H1 (cell line): ENCODE measurements at regions not wholly inside any gene's neighbourhood (a gene's known extent, or its start where the extent isn't known, plus 50 kb on each side); places are given as distances from the start of the nearest gene placed in this dataset.

Source experiments
- CTCF ChIA-PET: fragments of 300-600 bp; sonication (Branson Sonifier 250); formaldehyde crosslinking; loops from one replicate; lab custom pipeline; 2021; ENCODE audit not compliant: partially characterized antibody; lab: Charles Lee
- POLR2A ChIA-PET: fragments of 300-600 bp; sonication (Branson Sonifier 250); formaldehyde crosslinking; loops from one replicate; lab custom pipeline; 2021; ENCODE audit warnings: inconsistent platforms; ENCODE audit not compliant: partially characterized antibody; lab: Charles Lee
- DNase-seq, 2 experiments: peaks; one replicate each; pipeline versions ENCODE4 v3.0.0 to v3.0.0-alpha.2; 2010 to 2022; ENCODE audit warnings: low spot score in 2 of 2, low read depth in 1 of 2, mixed read lengths in 1 of 2
- FAIRE-seq: peaks from 2 replicates; lab custom pipeline; 2011; peaks lifted over from hg19 to GRCh38; lab: Jason Lieb, UNC
- H2AFZ ChIP-seq: 2 replicates; pipeline ENCODE4 v1.8.1; 2012; ENCODE audit warnings: low read length, inconsistent platforms
- H2AK5ac ChIP-seq: 2 replicates; pipeline ENCODE4 v1.6.1; 2013; ENCODE audit warnings: low read depth, low read length
- H2BK120ac ChIP-seq: replicated peaks from 2 replicates; pipeline ENCODE3; 2013; ENCODE audit warnings: low read depth, low read length, inconsistent platforms
- H2BK12ac ChIP-seq: 2 replicates; pipeline ENCODE4 v1.6.1; 2013; ENCODE audit warnings: low read depth, low read length
- H2BK15ac ChIP-seq: 2 replicates; pipeline ENCODE4 v1.6.1; 2013; ENCODE audit warnings: low read length
- H2BK20ac ChIP-seq: 2 replicates; pipeline ENCODE4 v1.6.1; 2013; ENCODE audit warnings: low read length
- H2BK5ac ChIP-seq: 2 replicates; pipeline ENCODE4 v1.6.1; 2013; ENCODE audit warnings: low read depth, low read length
- H3K14ac ChIP-seq: 2 replicates; pipeline ENCODE4 v1.6.1; 2013; ENCODE audit warnings: inconsistent platforms; ENCODE audit not compliant: insufficient read length
- H3K18ac ChIP-seq: 2 replicates; pipeline ENCODE4 v1.6.1; 2013; ENCODE audit warnings: low read length; ENCODE audit errors: extremely low read depth
- H3K23ac ChIP-seq: 2 replicates; pipeline ENCODE4 v1.6.1; 2013; ENCODE audit warnings: inconsistent platforms; ENCODE audit not compliant: insufficient read length
- H3K23me2 ChIP-seq: 2 replicates; pipeline ENCODE4 v1.6.1; 2013; ENCODE audit warnings: low read depth, low read length
- H3K27ac ChIP-seq: 2 replicates; pipeline ENCODE4 v1.6.1; 2011; ENCODE audit warnings: low read depth, low read length, inconsistent platforms
- H3K27me3 ChIP-seq, 4 experiments: replicated peaks in 1 of 4; 1 replicate in 1 of 4; 2 replicates in 3 of 4; pipeline versions ENCODE4 v1.6.1 to v1.8.1; 2011 to 2013; ENCODE audit warnings: low read length in 3 of 4, mild to moderate bottlenecking in 3 of 4, inconsistent platforms in 2 of 4, mixed read lengths in 2 of 4, moderate library complexity in 1 of 4; ENCODE audit not compliant: control insufficient read depth in 3 of 4, insufficient read depth in 3 of 4; ENCODE audit errors: extremely low read depth in 1 of 4
- H3K36me3 ChIP-seq, 4 experiments: 2 replicates each; pipeline versions ENCODE4 v1.6.1 to v1.8.1; 2011 to 2013; ENCODE audit warnings: mild to moderate bottlenecking in 4 of 4, low read length in 3 of 4, moderate library complexity in 2 of 4, control low read depth in 1 of 4, inconsistent platforms in 1 of 4; ENCODE audit not compliant: insufficient read depth in 4 of 4, control insufficient read depth in 2 of 4
- H3K4ac ChIP-seq: replicated peaks from 2 replicates; pipeline ENCODE3; 2013; ENCODE audit warnings: low read length, low read depth, mixed read lengths, inconsistent platforms; ENCODE audit not compliant: insufficient read length
- H3K4me1 ChIP-seq, 4 experiments: replicated peaks in 1 of 4; 1 replicate in 1 of 4; 2 replicates in 3 of 4; pipeline versions ENCODE4 v1.6.1 to v1.8.1; 2011 to 2013; ENCODE audit warnings: low read length in 3 of 4, inconsistent platforms in 2 of 4, mixed read lengths in 1 of 4; ENCODE audit not compliant: insufficient read depth in 4 of 4, control insufficient read depth in 3 of 4
- H3K4me2 ChIP-seq, 2 experiments: 2 replicates each; pipeline versions ENCODE4 v1.6.1 to v1.8.1; 2011 to 2013; ENCODE audit warnings: low read depth in 2 of 2, low read length in 2 of 2, control low read depth in 1 of 2, inconsistent platforms in 1 of 2, mild to moderate bottlenecking in 1 of 2; ENCODE audit not compliant: insufficient read depth in 1 of 2
- H3K4me3 ChIP-seq, 4 experiments: fragments of 200-600, 300-600 bp in 1 of 4; sonication (generic), shearing (Covaris generic), sonication (Bioruptor Twin) in 1 of 4; 2 replicates each; pipeline versions ENCODE4 v1.5.1 to v1.8.1; 2011 to 2016; ENCODE audit warnings: low read length in 4 of 4, low read depth in 3 of 4, control low read depth in 2 of 4, inconsistent platforms in 2 of 4, mild to moderate bottlenecking in 2 of 4, mixed read lengths in 1 of 4, moderate library complexity in 1 of 4; ENCODE audit not compliant: insufficient read depth in 2 of 4; ENCODE audit errors: extremely low read depth in 1 of 4
- H3K56ac ChIP-seq: replicated peaks from 2 replicates; pipeline ENCODE3; 2013; ENCODE audit warnings: low read depth, mild to moderate bottlenecking, mixed read lengths, low read length, inconsistent platforms; ENCODE audit not compliant: insufficient read length
- H3K79me1 ChIP-seq: 2 replicates; pipeline ENCODE4 v1.6.1; 2013; ENCODE audit warnings: low read depth, low read length, control low read depth
- H3K79me2 ChIP-seq, 2 experiments: 2 replicates each; pipeline versions ENCODE4 v1.6.1 to v1.8.1; 2012 to 2013; ENCODE audit warnings: low read length in 2 of 2, mild to moderate bottlenecking in 2 of 2, inconsistent platforms in 1 of 2; ENCODE audit not compliant: insufficient read depth in 2 of 2, control insufficient read depth in 1 of 2
- H3K9ac ChIP-seq, 4 experiments: replicated peaks in 1 of 4; 1 replicate in 1 of 4; 2 replicates in 3 of 4; pipeline versions ENCODE4 v1.6.1 to v1.8.1; 2011 to 2013; ENCODE audit warnings: low read depth in 3 of 4, low read length in 3 of 4, control low read depth in 2 of 4, mild to moderate bottlenecking in 2 of 4, moderate library complexity in 2 of 4, inconsistent platforms in 1 of 4; ENCODE audit errors: extremely low read depth in 1 of 4
- H3K9me3 ChIP-seq, 2 experiments: 2 replicates each; pipeline versions ENCODE4 v1.6.1 to v1.8.1; 2012 to 2013; ENCODE audit warnings: mild to moderate bottlenecking in 2 of 2, moderate library complexity in 2 of 2, control low read depth in 1 of 2, inconsistent platforms in 1 of 2, low read depth in 1 of 2, low read length in 1 of 2, mixed read lengths in 1 of 2; ENCODE audit not compliant: insufficient read depth in 2 of 2
- H4K20me1 ChIP-seq, 2 experiments: replicated peaks in 1 of 2; 2 replicates each; pipeline versions ENCODE3 to v1.8.1; 2011 to 2013; ENCODE audit warnings: inconsistent platforms in 2 of 2, low read length in 2 of 2, mild to moderate bottlenecking in 1 of 2; ENCODE audit not compliant: insufficient read depth in 2 of 2, control insufficient read depth in 1 of 2
- H4K5ac ChIP-seq: 2 replicates; pipeline ENCODE4 v1.6.1; 2013; ENCODE audit warnings: low read length, low read depth, mixed read lengths, inconsistent platforms; ENCODE audit not compliant: insufficient read length
- H4K8ac ChIP-seq: 2 replicates; pipeline ENCODE4 v1.8.0; 2013; ENCODE audit warnings: mild to moderate bottlenecking, moderate library complexity, low read length, inconsistent platforms; ENCODE audit not compliant: insufficient read depth; ENCODE audit errors: extremely low read depth
- H4K91ac ChIP-seq: replicated peaks from 2 replicates; pipeline ENCODE3; 2013; ENCODE audit warnings: low read length, mixed read lengths, inconsistent platforms; ENCODE audit not compliant: insufficient read length
- BCL11A ChIP-seq, 2 experiments: IDR thresholded peaks; one replicate each; pipeline ENCODE4 v1.6.1; 2011; ENCODE audit warnings: low read depth in 2 of 2, low read length in 2 of 2, mild to moderate bottlenecking in 2 of 2
- CBX8 ChIP-seq: fragments of 300-800, 300-1000 bp; sonication (generic); IDR thresholded peaks from 2 replicates; pipeline ENCODE4 v1.7.1; 2016; ENCODE audit warnings: low read depth, low read length, borderline replicate concordance
- CEBPB ChIP-seq: IDR thresholded peaks from 2 replicates; pipeline ENCODE4 v1.6.1; 2012; ENCODE audit warnings: low read depth, low read length
- CREB1 ChIP-seq: IDR thresholded peaks from 2 replicates; pipeline ENCODE4 v1.6.1; 2012; ENCODE audit warnings: inconsistent platforms
- KDM4A ChIP-seq: IDR thresholded peaks from one replicate; pipeline ENCODE4 v1.7.1; 2012; ENCODE audit warnings: low read depth, mild to moderate bottlenecking, moderate library complexity, low read length, inconsistent platforms; ENCODE audit not compliant: severe bottlenecking
- NRF1 ChIP-seq: IDR thresholded peaks from 2 replicates; pipeline ENCODE4 v1.6.1; 2011; ENCODE audit warnings: mild to moderate bottlenecking, low read depth, low read length, improper control_type of control experiment
- POLR2AphosphoS5 ChIP-seq: IDR thresholded peaks from 2 replicates; pipeline ENCODE4 v1.6.1; 2011; ENCODE audit warnings: low read depth, low read length
- POU5F1 ChIP-seq: IDR thresholded peaks from 2 replicates; pipeline ENCODE4 v1.6.1; 2011; ENCODE audit warnings: low read depth, mild to moderate bottlenecking, low read length, moderate library complexity
- RBBP5 ChIP-seq: IDR thresholded peaks from 2 replicates; pipeline ENCODE4 v1.7.1; 2012; ENCODE audit warnings: low read depth, mild to moderate bottlenecking, inconsistent platforms, low read length, moderate library complexity, borderline replicate concordance
- RXRA ChIP-seq: IDR thresholded peaks from 2 replicates; pipeline ENCODE4 v1.6.1; 2011; ENCODE audit warnings: low read depth, mild to moderate bottlenecking, low read length, moderate library complexity; ENCODE audit not compliant: insufficient read depth
- SIN3A ChIP-seq, 2 experiments: IDR thresholded peaks in 1 of 2; conservative IDR thresholded peaks in 1 of 2; 2 replicates each; pipeline ENCODE4 v1.6.1; 2011 to 2012; ENCODE audit warnings: low read length in 2 of 2, improper control_type of control experiment in 1 of 2, low read depth in 1 of 2, mild to moderate bottlenecking in 1 of 2
- WGBS, 2 experiments: shearing (Covaris generic) in 1 of 2; methylation state at CpG; one replicate each; pipeline versions ENCODE4 v1.1.6 to v1.1.7; 2013 to 2015; ENCODE audit warnings: low lambda C conversion rate in 2 of 2, mixed read lengths in 2 of 2, inconsistent platforms in 1 of 2, low coverage in 1 of 2, missing lambda C conversion rate in 1 of 2; ENCODE audit not compliant: insufficient replicate concordance in 2 of 2, insufficient coverage in 1 of 2, insufficient read length in 1 of 2; ENCODE audit errors: extremely low coverage in 1 of 2, missing lambda C conversion rate in 1 of 2; 5-methylcytosine and 5-hydroxymethylcytosine counted together
- TF ChIP-seq, protein P1 (sequence below): IDR thresholded peaks from 2 replicates; pipeline ENCODE4 v1.6.1; 2012; ENCODE audit warnings: low read length, inconsistent platforms
- TF ChIP-seq, protein P2 (sequence below): IDR thresholded peaks from 2 replicates; pipeline ENCODE4 v1.6.1; 2012; ENCODE audit warnings: inconsistent platforms

DNA sequence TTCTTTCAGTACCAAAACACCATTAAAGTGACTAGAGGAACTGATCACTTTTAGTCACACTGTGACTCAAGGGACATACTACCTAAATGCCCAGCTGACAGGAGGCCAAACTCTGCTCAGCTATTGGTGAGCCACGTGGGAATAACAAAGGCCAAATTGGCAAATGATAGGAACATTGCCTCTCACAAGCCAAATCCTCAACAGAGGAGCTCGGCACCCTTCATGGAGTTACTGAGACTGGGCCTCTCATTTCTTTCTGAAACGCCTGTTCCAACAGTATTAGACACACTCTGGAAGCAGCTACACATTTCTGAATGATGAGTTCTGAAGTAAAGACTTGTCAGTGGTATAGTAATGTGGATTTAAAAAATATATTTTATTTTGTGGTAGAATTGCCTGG is 166.0 kb upstream of the COL8A1 start:
- no peak overlapping the region for H3K9ac ChIP-seq
- no peak overlapping the region for H3K4me3 ChIP-seq
- 85% methylated on average over 3 of the region's 3 CpGs; no CpG with 5 or more reads in 1 of the 2 experiments for WGBS, 2 experiments
- H2AK5ac ChIP-seq: no peak overlapping the region
- H2BK120ac ChIP-seq: no peak overlapping the region
- no peak overlapping the region for H4K91ac ChIP-seq
- no peaks in the 10 kb centered on the region for H3K79me2 ChIP-seq
- H3K27ac ChIP-seq: no peak overlapping the region
- no peaks in the 10 kb centered on the region for H4K20me1 ChIP-seq
- FAIRE-seq (no peak), DNase-seq (no peak)
- H3K4me1 ChIP-seq: no peaks in the 10 kb centered on the region
- H2BK20ac ChIP-seq: no peak overlapping the region
- H2BK15ac ChIP-seq: no peak overlapping the region
- no peak overlapping the region for H3K14ac ChIP-seq
- POLR2A ChIA-PET: no interaction called here
- no peaks in the 10 kb centered on the region for H3K23me2 ChIP-seq
- no peak overlapping the region for H3K4me2 ChIP-seq
- no peak overlapping the region for H2AFZ ChIP-seq
- no peak overlapping the region for H3K23ac ChIP-seq
- H3K36me3 ChIP-seq: no peaks in the 10 kb centered on the region
- no peak overlapping the region for H2BK5ac ChIP-seq
- peaks cover 0 to 1% (median 0%) of the 10 kb centered on the region in 4 experiments; a peak in 1 of 7 replicates for H3K27me3 ChIP-seq
- H3K18ac ChIP-seq: no peak overlapping the region
- CTCF ChIA-PET: interaction anchor here (1.0 to 1.1 kb wide), 2 partner anchors 8 to 371 kb away, joined by 3 to 4 read pairs; no protein-coding TSS in a partner anchor
- 0 out of 4 replicates have a peak, but pooled peaks cover 0 to under 1% of the 10 kb centered on the region in 2 experiments for H3K9me3 ChIP-seq
- H4K8ac ChIP-seq: no peak overlapping the region
- H3K56ac ChIP-seq: no peak overlapping the region
- no peak overlapping the region for H2BK12ac ChIP-seq
- no peak overlapping the region for H3K4ac ChIP-seq
- H3K79me1 ChIP-seq: no peaks in the 10 kb centered on the region
- H4K5ac ChIP-seq: no peak overlapping the region
- TF ChIP-seq CREB1 (no peak), KDM4A (no peak), CEBPB (no peak), RBBP5 (no peak), BCL11A (IDR thresholded peaks at IDR 0.05; ENCODE audit: low read depth in 2 of 2, low read length in 2 of 2) (no peak), POU5F1 (no peak), NRF1 (no peak), SIN3A (conservative IDR thresholded peaks at IDR 0.05 in 1 of 2, IDR thresholded peaks at IDR 0.05 in 1 of 2; ENCODE audit: low read depth in 1 of 2, low read length in 2 of 2) (no peak), RXRA (no peak), CBX8 (no peak), POLR2AphosphoS5 (no peak)
- TF ChIP-seq, protein P1, sequence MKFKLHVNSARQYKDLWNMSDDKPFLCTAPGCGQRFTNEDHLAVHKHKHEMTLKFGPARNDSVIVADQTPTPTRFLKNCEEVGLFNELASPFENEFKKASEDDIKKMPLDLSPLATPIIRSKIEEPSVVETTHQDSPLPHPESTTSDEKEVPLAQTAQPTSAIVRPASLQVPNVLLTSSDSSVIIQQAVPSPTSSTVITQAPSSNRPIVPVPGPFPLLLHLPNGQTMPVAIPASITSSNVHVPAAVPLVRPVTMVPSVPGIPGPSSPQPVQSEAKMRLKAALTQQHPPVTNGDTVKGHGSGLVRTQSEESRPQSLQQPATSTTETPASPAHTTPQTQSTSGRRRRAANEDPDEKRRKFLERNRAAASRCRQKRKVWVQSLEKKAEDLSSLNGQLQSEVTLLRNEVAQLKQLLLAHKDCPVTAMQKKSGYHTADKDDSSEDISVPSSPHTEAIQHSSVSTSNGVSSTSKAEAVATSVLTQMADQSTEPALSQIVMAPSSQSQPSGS: no peak
- TF ChIP-seq, protein P2, sequence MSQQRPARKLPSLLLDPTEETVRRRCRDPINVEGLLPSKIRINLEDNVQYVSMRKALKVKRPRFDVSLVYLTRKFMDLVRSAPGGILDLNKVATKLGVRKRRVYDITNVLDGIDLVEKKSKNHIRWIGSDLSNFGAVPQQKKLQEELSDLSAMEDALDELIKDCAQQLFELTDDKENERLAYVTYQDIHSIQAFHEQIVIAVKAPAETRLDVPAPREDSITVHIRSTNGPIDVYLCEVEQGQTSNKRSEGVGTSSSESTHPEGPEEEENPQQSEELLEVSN: no peak
